H1 (cell line): ENCODE measurements at regions not wholly inside any gene's neighbourhood (a gene's known extent, or its start where the extent isn't known, plus 50 kb on each side); places are given as distances from the start of the nearest gene placed in this dataset.

Experiments
- CTCF ChIA-PET: fragments of 300-600 bp; sonication (Branson Sonifier 250); formaldehyde crosslinking; loops from one replicate; lab custom pipeline; 2021; ENCODE audit not compliant: partially characterized antibody; lab: Charles Lee
- POLR2A ChIA-PET: fragments of 300-600 bp; sonication (Branson Sonifier 250); formaldehyde crosslinking; loops from one replicate; lab custom pipeline; 2021; ENCODE audit warnings: inconsistent platforms; ENCODE audit not compliant: partially characterized antibody; lab: Charles Lee
- DNase-seq, 2 experiments: peaks; one replicate each; pipeline versions ENCODE4 v3.0.0 to v3.0.0-alpha.2; 2010 to 2022; ENCODE audit warnings: low spot score in 2 of 2, low read depth in 1 of 2, mixed read lengths in 1 of 2
- FAIRE-seq: peaks from 2 replicates; lab custom pipeline; 2011; peaks lifted over from hg19 to GRCh38; lab: Jason Lieb, UNC
- H2AFZ ChIP-seq: 2 replicates; pipeline ENCODE4 v1.8.1; 2012; ENCODE audit warnings: low read length, inconsistent platforms
- H2AK5ac ChIP-seq: 2 replicates; pipeline ENCODE4 v1.6.1; 2013; ENCODE audit warnings: low read depth, low read length
- H2BK120ac ChIP-seq: replicated peaks from 2 replicates; pipeline ENCODE3; 2013; ENCODE audit warnings: low read depth, low read length, inconsistent platforms
- H2BK12ac ChIP-seq: 2 replicates; pipeline ENCODE4 v1.6.1; 2013; ENCODE audit warnings: low read depth, low read length
- H2BK15ac ChIP-seq: 2 replicates; pipeline ENCODE4 v1.6.1; 2013; ENCODE audit warnings: low read length
- H2BK20ac ChIP-seq: 2 replicates; pipeline ENCODE4 v1.6.1; 2013; ENCODE audit warnings: low read length
- H2BK5ac ChIP-seq: 2 replicates; pipeline ENCODE4 v1.6.1; 2013; ENCODE audit warnings: low read depth, low read length
- H3K14ac ChIP-seq: 2 replicates; pipeline ENCODE4 v1.6.1; 2013; ENCODE audit warnings: inconsistent platforms; ENCODE audit not compliant: insufficient read length
- H3K18ac ChIP-seq: 2 replicates; pipeline ENCODE4 v1.6.1; 2013; ENCODE audit warnings: low read length; ENCODE audit errors: extremely low read depth
- H3K23ac ChIP-seq: 2 replicates; pipeline ENCODE4 v1.6.1; 2013; ENCODE audit warnings: inconsistent platforms; ENCODE audit not compliant: insufficient read length
- H3K23me2 ChIP-seq: 2 replicates; pipeline ENCODE4 v1.6.1; 2013; ENCODE audit warnings: low read depth, low read length
- H3K27ac ChIP-seq: 2 replicates; pipeline ENCODE4 v1.6.1; 2011; ENCODE audit warnings: low read depth, low read length, inconsistent platforms
- H3K27me3 ChIP-seq, 4 experiments: replicated peaks in 1 of 4; 1 replicate in 1 of 4; 2 replicates in 3 of 4; pipeline versions ENCODE4 v1.6.1 to v1.8.1; 2011 to 2013; ENCODE audit warnings: low read length in 3 of 4, mild to moderate bottlenecking in 3 of 4, inconsistent platforms in 2 of 4, mixed read lengths in 2 of 4, moderate library complexity in 1 of 4; ENCODE audit not compliant: control insufficient read depth in 3 of 4, insufficient read depth in 3 of 4; ENCODE audit errors: extremely low read depth in 1 of 4
- H3K36me3 ChIP-seq, 4 experiments: 2 replicates each; pipeline versions ENCODE4 v1.6.1 to v1.8.1; 2011 to 2013; ENCODE audit warnings: mild to moderate bottlenecking in 4 of 4, low read length in 3 of 4, moderate library complexity in 2 of 4, control low read depth in 1 of 4, inconsistent platforms in 1 of 4; ENCODE audit not compliant: insufficient read depth in 4 of 4, control insufficient read depth in 2 of 4
- H3K4ac ChIP-seq: replicated peaks from 2 replicates; pipeline ENCODE3; 2013; ENCODE audit warnings: low read length, low read depth, mixed read lengths, inconsistent platforms; ENCODE audit not compliant: insufficient read length
- H3K4me1 ChIP-seq, 4 experiments: replicated peaks in 1 of 4; 1 replicate in 1 of 4; 2 replicates in 3 of 4; pipeline versions ENCODE4 v1.6.1 to v1.8.1; 2011 to 2013; ENCODE audit warnings: low read length in 3 of 4, inconsistent platforms in 2 of 4, mixed read lengths in 1 of 4; ENCODE audit not compliant: insufficient read depth in 4 of 4, control insufficient read depth in 3 of 4
- H3K4me2 ChIP-seq, 2 experiments: 2 replicates each; pipeline versions ENCODE4 v1.6.1 to v1.8.1; 2011 to 2013; ENCODE audit warnings: low read depth in 2 of 2, low read length in 2 of 2, control low read depth in 1 of 2, inconsistent platforms in 1 of 2, mild to moderate bottlenecking in 1 of 2; ENCODE audit not compliant: insufficient read depth in 1 of 2
- H3K4me3 ChIP-seq, 4 experiments: fragments of 200-600, 300-600 bp in 1 of 4; sonication (generic), shearing (Covaris generic), sonication (Bioruptor Twin) in 1 of 4; 2 replicates each; pipeline versions ENCODE4 v1.5.1 to v1.8.1; 2011 to 2016; ENCODE audit warnings: low read length in 4 of 4, low read depth in 3 of 4, control low read depth in 2 of 4, inconsistent platforms in 2 of 4, mild to moderate bottlenecking in 2 of 4, mixed read lengths in 1 of 4, moderate library complexity in 1 of 4; ENCODE audit not compliant: insufficient read depth in 2 of 4; ENCODE audit errors: extremely low read depth in 1 of 4
- H3K56ac ChIP-seq: replicated peaks from 2 replicates; pipeline ENCODE3; 2013; ENCODE audit warnings: low read depth, mild to moderate bottlenecking, mixed read lengths, low read length, inconsistent platforms; ENCODE audit not compliant: insufficient read length
- H3K79me1 ChIP-seq: 2 replicates; pipeline ENCODE4 v1.6.1; 2013; ENCODE audit warnings: low read depth, low read length, control low read depth
- H3K79me2 ChIP-seq, 2 experiments: 2 replicates each; pipeline versions ENCODE4 v1.6.1 to v1.8.1; 2012 to 2013; ENCODE audit warnings: low read length in 2 of 2, mild to moderate bottlenecking in 2 of 2, inconsistent platforms in 1 of 2; ENCODE audit not compliant: insufficient read depth in 2 of 2, control insufficient read depth in 1 of 2
- H3K9ac ChIP-seq, 4 experiments: replicated peaks in 1 of 4; 1 replicate in 1 of 4; 2 replicates in 3 of 4; pipeline versions ENCODE4 v1.6.1 to v1.8.1; 2011 to 2013; ENCODE audit warnings: low read depth in 3 of 4, low read length in 3 of 4, control low read depth in 2 of 4, mild to moderate bottlenecking in 2 of 4, moderate library complexity in 2 of 4, inconsistent platforms in 1 of 4; ENCODE audit errors: extremely low read depth in 1 of 4
- H3K9me3 ChIP-seq, 2 experiments: 2 replicates each; pipeline versions ENCODE4 v1.6.1 to v1.8.1; 2012 to 2013; ENCODE audit warnings: mild to moderate bottlenecking in 2 of 2, moderate library complexity in 2 of 2, control low read depth in 1 of 2, inconsistent platforms in 1 of 2, low read depth in 1 of 2, low read length in 1 of 2, mixed read lengths in 1 of 2; ENCODE audit not compliant: insufficient read depth in 2 of 2
- H4K20me1 ChIP-seq, 2 experiments: replicated peaks in 1 of 2; 2 replicates each; pipeline versions ENCODE3 to v1.8.1; 2011 to 2013; ENCODE audit warnings: inconsistent platforms in 2 of 2, low read length in 2 of 2, mild to moderate bottlenecking in 1 of 2; ENCODE audit not compliant: insufficient read depth in 2 of 2, control insufficient read depth in 1 of 2
- H4K5ac ChIP-seq: 2 replicates; pipeline ENCODE4 v1.6.1; 2013; ENCODE audit warnings: low read length, low read depth, mixed read lengths, inconsistent platforms; ENCODE audit not compliant: insufficient read length
- H4K8ac ChIP-seq: 2 replicates; pipeline ENCODE4 v1.8.0; 2013; ENCODE audit warnings: mild to moderate bottlenecking, moderate library complexity, low read length, inconsistent platforms; ENCODE audit not compliant: insufficient read depth; ENCODE audit errors: extremely low read depth
- H4K91ac ChIP-seq: replicated peaks from 2 replicates; pipeline ENCODE3; 2013; ENCODE audit warnings: low read length, mixed read lengths, inconsistent platforms; ENCODE audit not compliant: insufficient read length
- EZH2 ChIP-seq: fragments of 200-600 bp; sonication (generic); IDR thresholded peaks from 2 replicates; pipeline ENCODE4 v1.7.1; 2012; ENCODE audit warnings: low read depth, mild to moderate bottlenecking, moderate library complexity, low read length, inconsistent platforms; ENCODE audit not compliant: severe bottlenecking
- KDM4A ChIP-seq: IDR thresholded peaks from one replicate; pipeline ENCODE4 v1.7.1; 2012; ENCODE audit warnings: low read depth, mild to moderate bottlenecking, moderate library complexity, low read length, inconsistent platforms; ENCODE audit not compliant: severe bottlenecking
- POU5F1 ChIP-seq: IDR thresholded peaks from 2 replicates; pipeline ENCODE4 v1.6.1; 2011; ENCODE audit warnings: low read depth, mild to moderate bottlenecking, low read length, moderate library complexity
- RNF2 ChIP-seq: fragments of 200-900, 300-1000 bp; sonication (generic); IDR thresholded peaks from 2 replicates; pipeline ENCODE4 v1.7.1; 2016; ENCODE audit warnings: borderline replicate concordance, low read depth, mild to moderate bottlenecking, antibody characterized with exemption, low read length; ENCODE audit not compliant: poor library complexity, severe bottlenecking; ENCODE audit errors: missing control alignments
- WGBS, 2 experiments: shearing (Covaris generic) in 1 of 2; methylation state at CpG; one replicate each; pipeline versions ENCODE4 v1.1.6 to v1.1.7; 2013 to 2015; ENCODE audit warnings: low lambda C conversion rate in 2 of 2, mixed read lengths in 2 of 2, inconsistent platforms in 1 of 2, low coverage in 1 of 2, missing lambda C conversion rate in 1 of 2; ENCODE audit not compliant: insufficient replicate concordance in 2 of 2, insufficient coverage in 1 of 2, insufficient read length in 1 of 2; ENCODE audit errors: extremely low coverage in 1 of 2, missing lambda C conversion rate in 1 of 2; 5-methylcytosine and 5-hydroxymethylcytosine counted together
- TF ChIP-seq, protein P1 (sequence below): IDR thresholded peaks from 2 replicates; pipeline ENCODE4 v1.6.1; 2012; ENCODE audit warnings: inconsistent platforms
- TF ChIP-seq, protein P2 (sequence below): IDR thresholded peaks from 2 replicates; pipeline ENCODE4 v1.6.1; 2012; ENCODE audit warnings: low read length, inconsistent platforms

DNA sequence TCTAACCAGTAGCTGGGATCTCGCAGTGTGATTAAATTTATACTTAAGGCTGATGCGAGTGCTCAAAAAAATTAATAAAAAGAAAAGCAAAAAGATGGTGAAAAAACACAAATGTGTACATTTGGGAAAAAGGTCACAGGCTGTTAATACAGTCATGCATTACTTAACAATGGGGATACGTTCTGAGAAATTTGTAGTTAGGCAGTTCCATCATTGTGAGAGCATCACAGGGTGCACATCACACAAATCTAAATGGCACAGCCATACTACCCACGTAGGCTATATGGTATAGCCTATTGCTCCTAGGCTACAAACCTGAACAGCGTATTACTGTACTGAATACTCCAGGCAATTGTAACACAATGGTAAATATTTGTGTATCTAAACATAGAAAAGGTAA, 142.4 kb upstream of the MYOCD start:
- TF ChIP-seq KDM4A (no peak), EZH2 (no peak), POU5F1 (no peak), RNF2 (no peak)
- TF ChIP-seq, protein P1, sequence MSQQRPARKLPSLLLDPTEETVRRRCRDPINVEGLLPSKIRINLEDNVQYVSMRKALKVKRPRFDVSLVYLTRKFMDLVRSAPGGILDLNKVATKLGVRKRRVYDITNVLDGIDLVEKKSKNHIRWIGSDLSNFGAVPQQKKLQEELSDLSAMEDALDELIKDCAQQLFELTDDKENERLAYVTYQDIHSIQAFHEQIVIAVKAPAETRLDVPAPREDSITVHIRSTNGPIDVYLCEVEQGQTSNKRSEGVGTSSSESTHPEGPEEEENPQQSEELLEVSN, result no peak
- TF ChIP-seq, protein P2, sequence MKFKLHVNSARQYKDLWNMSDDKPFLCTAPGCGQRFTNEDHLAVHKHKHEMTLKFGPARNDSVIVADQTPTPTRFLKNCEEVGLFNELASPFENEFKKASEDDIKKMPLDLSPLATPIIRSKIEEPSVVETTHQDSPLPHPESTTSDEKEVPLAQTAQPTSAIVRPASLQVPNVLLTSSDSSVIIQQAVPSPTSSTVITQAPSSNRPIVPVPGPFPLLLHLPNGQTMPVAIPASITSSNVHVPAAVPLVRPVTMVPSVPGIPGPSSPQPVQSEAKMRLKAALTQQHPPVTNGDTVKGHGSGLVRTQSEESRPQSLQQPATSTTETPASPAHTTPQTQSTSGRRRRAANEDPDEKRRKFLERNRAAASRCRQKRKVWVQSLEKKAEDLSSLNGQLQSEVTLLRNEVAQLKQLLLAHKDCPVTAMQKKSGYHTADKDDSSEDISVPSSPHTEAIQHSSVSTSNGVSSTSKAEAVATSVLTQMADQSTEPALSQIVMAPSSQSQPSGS, result no peak
- Histone ChIP-seq H3K56ac (no peak overlapping the region), H2BK120ac (no peak overlapping the region), H3K27me3 (no peaks in the 10 kb centered on the region), H4K20me1 (no peaks in the 10 kb centered on the region), H3K9ac (no peak overlapping the region), H4K8ac (no peak overlapping the region), H4K91ac (no peak overlapping the region), H2BK20ac (no peak overlapping the region), H3K23ac (no peak overlapping the region), H2AK5ac (no peak overlapping the region), H3K4me3 (no peak overlapping the region), H3K9me3 (no peaks in the 10 kb centered on the region), H3K23me2 (no peaks in the 10 kb centered on the region), H3K4me1 (no peaks in the 10 kb centered on the region; a peak in 1 of 7 replicates), H3K79me2 (no peaks in the 10 kb centered on the region), H3K79me1 (no peaks in the 10 kb centered on the region), H3K4ac (no peak overlapping the region), H2BK5ac (no peak overlapping the region), H2BK15ac (no peak overlapping the region), H3K14ac (no peak overlapping the region), H2BK12ac (no peak overlapping the region), H3K36me3 (no peaks in the 10 kb centered on the region), H3K4me2 (no peak overlapping the region), H4K5ac (no peak overlapping the region), H3K18ac (no peak overlapping the region), H2AFZ (no peak overlapping the region), H3K27ac (no peak overlapping the region)
- ChIA-PET CTCF (interaction anchor here (0.8 to 1.0 kb wide), 2 partner anchors 23 to 140 kb away, joined by 3 to 8 read pairs; no protein-coding TSS in a partner anchor), POLR2A (no interaction called here)
- 92% methylated on average over 5 of the region's 5 CpGs; no CpG with 5 or more reads in 1 of the 2 experiments for WGBS, 2 experiments
- DNase-seq (no peak), FAIRE-seq (no peak)
